ENCODE measurements at regions not wholly inside any gene's neighbourhood (a gene's known extent, or its start where the extent isn't known, plus 50 kb on each side); places are given as distances from the start of the nearest gene placed in this dataset.

- Histone ChIP-seq H3K4me1 (ENCODE audit: control insufficient read depth, low read length) (no peaks in the 10 kb centered on the region), H3F3A (ENCODE audit: control insufficient read depth, insufficient read depth) (no peaks in the 10 kb centered on the region), H3K36me3 (ENCODE audit: control insufficient read depth, low read length) (no peaks in the 10 kb centered on the region), H4K20me1 (ENCODE audit: control insufficient read depth, insufficient read depth, low read depth, low read length) (no peaks in the 10 kb centered on the region), H3K4me2 (ENCODE audit: low read length) (no peak overlapping the region), H3K9me3 (ENCODE audit: control insufficient read depth, insufficient read depth, low read length) (no peaks in the 10 kb centered on the region), H3K9me2 (replicated peaks; ENCODE audit: control insufficient read depth, low read length) (no peaks in the 10 kb centered on the region), H3K79me2 (ENCODE audit: control insufficient read depth, low read length) (no peaks in the 10 kb centered on the region), H3K4me3 (ENCODE audit: low read length) (no peak overlapping the region), H3K27me3 (ENCODE audit: control insufficient read depth, low read length) (peaks cover 4% of the 10 kb centered on the region; the same call in 1 of the 2 replicates), H3K27ac (ENCODE audit: low read depth, low read length) (no peak overlapping the region)
- TF ChIP-seq CTCF (IDR thresholded peaks at IDR 0.05; ENCODE audit: low read depth, low read length, poor library complexity, severe bottlenecking) (no peak), EZH2phosphoT487 (IDR thresholded peaks at IDR 0.05; ENCODE audit: borderline replicate concordance, low read length) (no peak)
Measured at GRCh38 chr10:28408237-28408777, 105.4 kb upstream of the MPP7 start.

- no peak overlapping the region for H3K4me3 ChIP-seq (ENCODE audit: low read length)
- H3K9me2 ChIP-seq (replicated peaks; ENCODE audit: control insufficient read depth, low read length) = no peaks in the 10 kb centered on the region
- no peak overlapping the region for H3K27ac ChIP-seq (ENCODE audit: low read depth, low read length)
- TF ChIP-seq EZH2phosphoT487 (IDR thresholded peaks at IDR 0.05; ENCODE audit: borderline replicate concordance, low read length) (no peak), CTCF (IDR thresholded peaks at IDR 0.05; ENCODE audit: low read depth, low read length, poor library complexity, severe bottlenecking) (peak; percentile 28)
- no peak overlapping the region for H3K4me2 ChIP-seq (ENCODE audit: low read length)
- no peaks in the 10 kb centered on the region for H3K79me2 ChIP-seq (ENCODE audit: control insufficient read depth, low read length)
- no peaks in the 10 kb centered on the region for H3F3A ChIP-seq (ENCODE audit: control insufficient read depth, insufficient read depth)
- H3K9me3 ChIP-seq (ENCODE audit: control insufficient read depth, insufficient read depth, low read length) = no peaks in the 10 kb centered on the region
- no peaks in the 10 kb centered on the region for H3K4me1 ChIP-seq (ENCODE audit: control insufficient read depth, low read length)
- H4K20me1 ChIP-seq (ENCODE audit: control insufficient read depth, insufficient read depth, low read depth, low read length) = no peaks in the 10 kb centered on the region
- peaks cover 4% of the 10 kb centered on the region; the same call in 1 of the 2 replicates for H3K27me3 ChIP-seq (ENCODE audit: control insufficient read depth, low read length)
- H3K36me3 ChIP-seq (ENCODE audit: control insufficient read depth, low read length) = no peaks in the 10 kb centered on the region
Measured at GRCh38 chr10:28410420-28411135, 107.7 kb upstream of the MPP7 start.

- H4K20me1 ChIP-seq (ENCODE audit: control insufficient read depth, insufficient read depth, low read depth, low read length) = no peaks in the 10 kb centered on the region
- no peak overlapping the region for H3K27ac ChIP-seq (ENCODE audit: low read depth, low read length)
- H3F3A ChIP-seq (ENCODE audit: control insufficient read depth, insufficient read depth) = no peaks in the 10 kb centered on the region
- H3K9me3 ChIP-seq (ENCODE audit: control insufficient read depth, insufficient read depth, low read length) = no peaks in the 10 kb centered on the region
- no peaks in the 10 kb centered on the region for H3K79me2 ChIP-seq (ENCODE audit: control insufficient read depth, low read length)
- H3K4me2 ChIP-seq (ENCODE audit: low read length) = no peak overlapping the region
- no peaks in the 10 kb centered on the region for H3K4me1 ChIP-seq (ENCODE audit: control insufficient read depth, low read length)
- no peaks in the 10 kb centered on the region for H3K9me2 ChIP-seq (replicated peaks; ENCODE audit: control insufficient read depth, low read length)
- H3K4me3 ChIP-seq (ENCODE audit: low read length) = no peak overlapping the region
- TF ChIP-seq EZH2phosphoT487 (IDR thresholded peaks at IDR 0.05; ENCODE audit: borderline replicate concordance, low read length) (no peak), CTCF (IDR thresholded peaks at IDR 0.05; ENCODE audit: low read depth, low read length, poor library complexity, severe bottlenecking) (no peak)
- peaks cover 4% of the 10 kb centered on the region; the same call in 1 of the 2 replicates for H3K27me3 ChIP-seq (ENCODE audit: control insufficient read depth, low read length)
- no peaks in the 10 kb centered on the region for H3K36me3 ChIP-seq (ENCODE audit: control insufficient read depth, low read length)
Measured at GRCh38 chr10:28411136-28411460, 108.2 kb upstream of the MPP7 start.
